Nephron (organoid): ENCODE measurements at regions not wholly inside any gene's neighbourhood (a gene's known extent, or its start where the extent isn't known, plus 50 kb on each side); places are given as distances from the start of the nearest gene placed in this dataset.

ENCODE experiments used
- H3K27ac Mint-ChIP-seq, 3 experiments: 2 replicates each; pipeline ENCODE4 v1.8.0; 2020; ENCODE audit warnings: mixed read lengths in 3 of 3, mild to moderate bottlenecking in 2 of 3, moderate library complexity in 1 of 3
- H3K27me3 Mint-ChIP-seq: 2 replicates; pipeline ENCODE4 v1.8.0; 2021; ENCODE audit warnings: low read depth, mild to moderate bottlenecking, moderate library complexity, mixed read lengths
- H3K36me3 Mint-ChIP-seq: 2 replicates; pipeline ENCODE4 v1.8.0; 2020; ENCODE audit warnings: low read depth, mixed read lengths
- H3K4me1 Mint-ChIP-seq: 2 replicates; pipeline ENCODE4 v1.8.0; 2020; ENCODE audit warnings: mixed read lengths
- H3K4me3 Mint-ChIP-seq, 3 experiments: 2 replicates each; pipeline ENCODE4 v1.8.0; 2020; ENCODE audit warnings: mild to moderate bottlenecking in 3 of 3, mixed read lengths in 3 of 3, moderate library complexity in 2 of 3
- H3K9me3 Mint-ChIP-seq: 2 replicates; pipeline ENCODE4 v1.8.0; 2020; ENCODE audit warnings: mixed read lengths
- CTCF ChIP-seq, 3 experiments: fragments of 200-600 bp; sonication (generic); IDR thresholded peaks; one replicate each; pipeline ENCODE4 v1.5.0; 2021; ENCODE audit warnings: antibody characterized with exemption in 3 of 3; ENCODE audit not compliant: unreplicated experiment in 3 of 3

GRCh38 chr5:148720257-148720656 lies 65.9 kb upstream of the HTR4 start:
- Mint-ChIP-seq H3K27ac (peak overlapping the region in 1 of 3 experiments; percentile 69), H3K4me3 (no peak overlapping the region), H3K36me3 (no peaks in the 10 kb centered on the region), H3K27me3 (peaks cover 20% of the 10 kb centered on the region), H3K9me3 (no peaks in the 10 kb centered on the region), H3K4me1 (no peaks in the 10 kb centered on the region)
- TF ChIP-seq CTCF (IDR thresholded peaks at IDR 0.05; ENCODE audit: unreplicated experiment in 3 of 3): no peak

DNA sequence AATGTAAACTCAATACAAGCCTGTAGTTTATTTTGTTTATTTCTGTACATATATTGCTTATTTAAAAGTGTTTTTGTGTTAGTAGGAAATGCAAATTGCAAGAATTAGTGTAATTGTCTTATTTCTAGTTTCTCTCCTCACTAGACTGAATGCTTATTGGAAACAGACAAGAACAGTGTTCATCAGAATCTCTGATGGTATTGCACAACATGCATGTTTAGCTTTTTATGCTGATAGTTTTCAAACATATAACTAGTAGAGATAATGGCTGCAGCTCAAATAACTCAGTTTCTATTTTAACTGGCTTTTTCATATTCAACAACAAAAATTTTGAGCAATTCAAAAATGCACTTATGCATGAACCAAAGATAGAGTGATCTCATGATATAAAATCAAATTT lies 68.8 kb upstream of the HTR4 start:
- H3K9me3 Mint-ChIP-seq: no peaks in the 10 kb centered on the region
- H3K36me3 Mint-ChIP-seq: no peaks in the 10 kb centered on the region
- H3K4me3 Mint-ChIP-seq: no peak overlapping the region
- TF ChIP-seq CTCF (IDR thresholded peaks at IDR 0.05; ENCODE audit: unreplicated experiment in 3 of 3): no peak
- no peak overlapping the region for H3K27ac Mint-ChIP-seq
- peaks cover 10% of the 10 kb centered on the region for H3K27me3 Mint-ChIP-seq
- H3K4me1 Mint-ChIP-seq: no peaks in the 10 kb centered on the region

- H3K27me3 Mint-ChIP-seq: peaks cover 11% of the 10 kb centered on the region
- H3K4me1 Mint-ChIP-seq: peaks cover 15% of the 10 kb centered on the region
- H3K4me3 Mint-ChIP-seq: no peak overlapping the region
- no peaks in the 10 kb centered on the region for H3K36me3 Mint-ChIP-seq
- no peak overlapping the region for H3K27ac Mint-ChIP-seq
- TF ChIP-seq CTCF (IDR thresholded peaks at IDR 0.05; ENCODE audit: unreplicated experiment in 3 of 3): no peak
- H3K9me3 Mint-ChIP-seq: no peaks in the 10 kb centered on the region
These were observed 71.3 kb upstream of the HTR4 start for GRCh38 chr5:148725675-148726074.

DNA sequence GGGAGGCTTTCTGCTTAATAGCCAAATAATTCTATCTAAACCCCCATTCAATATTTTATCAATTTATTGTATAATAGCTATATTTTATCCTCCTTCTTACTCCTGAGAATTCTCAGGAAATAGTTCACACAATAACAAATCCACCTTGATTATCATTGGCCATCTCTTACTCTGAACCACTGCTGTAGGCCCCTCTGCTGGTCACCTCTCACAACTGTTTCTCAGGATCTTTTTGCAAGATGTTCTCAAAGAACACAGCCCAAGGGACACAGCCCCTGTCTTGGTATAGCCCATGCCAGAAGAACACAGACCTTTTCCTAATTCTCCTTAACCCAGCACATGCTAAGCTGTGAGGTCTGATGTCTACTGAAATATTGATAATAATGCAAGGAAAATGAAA lies 74.9 kb upstream of the HTR4 start:
- H3K27me3 Mint-ChIP-seq: peaks cover 22% of the 10 kb centered on the region
- no peak overlapping the region for H3K4me3 Mint-ChIP-seq
- peak; percentile 17 to 30 (median 22) for TF ChIP-seq CTCF (IDR thresholded peaks at IDR 0.05; ENCODE audit: unreplicated experiment in 3 of 3)
- H3K27ac Mint-ChIP-seq: peak overlapping the region in 2 of 3 experiments; percentile 0 to 2
- no peaks in the 10 kb centered on the region for H3K9me3 Mint-ChIP-seq
- H3K36me3 Mint-ChIP-seq: no peaks in the 10 kb centered on the region
- peaks cover 25% of the 10 kb centered on the region for H3K4me1 Mint-ChIP-seq

DNA sequence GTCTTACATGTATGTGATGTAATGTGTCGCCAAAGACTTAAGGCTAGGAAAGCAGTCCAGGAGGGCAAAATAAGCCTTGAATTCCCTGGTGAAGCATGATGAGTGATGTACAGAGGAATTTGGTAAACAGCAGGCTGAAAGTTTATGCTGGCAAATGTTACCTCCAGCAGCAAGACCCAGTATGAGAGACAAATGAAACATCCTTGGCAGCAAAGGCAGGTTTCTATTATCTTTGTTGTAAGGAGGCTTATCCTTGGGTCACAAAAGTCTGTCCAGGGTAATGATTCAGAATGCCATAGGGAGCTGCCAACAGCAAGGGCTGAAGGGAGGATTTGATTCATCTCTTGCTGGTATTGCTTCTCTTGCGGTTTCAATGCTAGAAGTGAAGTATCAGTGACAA lies 75.9 kb upstream of the HTR4 start:
- Mint-ChIP-seq H3K27me3 (peaks cover 19% of the 10 kb centered on the region), H3K27ac (no peak overlapping the region), H3K9me3 (no peaks in the 10 kb centered on the region), H3K36me3 (no peaks in the 10 kb centered on the region), H3K4me3 (no peak overlapping the region), H3K4me1 (peaks cover 25% of the 10 kb centered on the region)
- no peak for TF ChIP-seq CTCF (IDR thresholded peaks at IDR 0.05; ENCODE audit: unreplicated experiment in 3 of 3)

DNA sequence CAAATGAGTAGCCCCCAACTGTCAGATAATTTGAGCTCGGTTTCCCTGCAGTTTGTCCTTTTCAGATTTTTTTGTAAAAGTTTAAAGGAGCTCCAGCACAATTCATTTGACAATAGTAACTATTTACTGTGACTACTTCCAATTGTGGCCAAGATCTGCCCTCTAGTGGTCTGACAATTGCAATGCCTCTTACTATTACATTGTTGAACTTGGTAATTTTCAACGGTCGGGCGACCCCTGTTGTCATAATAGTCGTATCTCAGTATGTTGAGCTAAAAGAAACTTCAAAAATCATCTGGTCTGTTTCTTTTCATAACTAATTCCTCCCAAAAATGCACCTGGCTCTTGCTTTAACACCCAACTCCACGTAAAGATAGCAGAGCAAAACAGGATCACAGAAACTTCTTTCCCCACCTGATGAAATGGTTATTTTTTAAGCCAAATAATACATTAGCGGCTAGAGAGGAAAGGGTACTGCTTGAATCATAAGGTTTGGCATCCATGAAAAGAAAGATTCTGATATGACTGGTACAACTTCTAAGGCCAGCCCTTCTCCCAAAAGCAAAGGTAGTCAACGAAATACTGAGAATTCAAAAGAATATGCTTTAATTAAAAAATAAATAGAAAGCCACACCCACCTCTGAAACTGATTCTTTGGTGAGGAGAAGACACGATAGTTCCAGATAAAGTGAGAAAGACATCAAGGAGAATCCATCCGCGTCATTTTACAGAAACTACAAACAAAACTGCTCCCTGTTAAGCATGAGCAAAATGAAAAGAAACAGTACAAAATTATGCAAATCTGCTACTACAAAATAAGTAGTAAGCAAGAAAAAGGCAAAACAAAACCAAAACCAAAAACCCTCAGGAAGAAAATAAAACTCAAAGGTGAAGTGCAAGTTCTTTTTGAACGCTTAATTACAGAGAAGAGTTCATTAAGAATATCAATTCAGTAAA lies 76.9 kb upstream of the HTR4 start:
- Mint-ChIP-seq H3K4me1 (peaks cover 25% of the 10 kb centered on the region), H3K36me3 (no peaks in the 10 kb centered on the region), H3K27me3 (peaks cover 20% of the 10 kb centered on the region), H3K9me3 (no peaks in the 10 kb centered on the region), H3K27ac (no peak overlapping the region), H3K4me3 (no peak overlapping the region)
- peak; percentile 86 to 98 (median 97) for TF ChIP-seq CTCF (IDR thresholded peaks at IDR 0.05; ENCODE audit: unreplicated experiment in 3 of 3)
